Thyroid gland (tissue), 4 donors: ENCODE measurements at regions not wholly inside any gene's neighbourhood (a gene's known extent, or its start where the extent isn't known, plus 50 kb on each side); places are given as distances from the start of the nearest gene placed in this dataset.

Experiments
- DNase-seq, 2 donors: peaks; one replicate each; pipeline ENCODE4 v3.0.0-alpha.2; 2019
- H3K27ac ChIP-seq, 3 donors: fragments of 200-600 bp; sonication (generic); 1 replicate in 2 of 3; 2 replicates in 1 of 3; pipeline ENCODE4 v1.5.1; 2016 to 2019; ENCODE audit warnings: mild to moderate bottlenecking in 1 of 3, moderate library complexity in 1 of 3
- H3K27me3 ChIP-seq: fragments of 200-600 bp; sonication (generic); one replicate; pipeline ENCODE4 v1.5.1; 2019
- H3K36me3 ChIP-seq, 2 donors: fragments of 200-600 bp; sonication (generic); one replicate each; pipeline ENCODE4 v1.5.1; 2016 to 2019
- H3K4me1 ChIP-seq, 2 donors: fragments of 200-600 bp; sonication (generic); one replicate each; pipeline ENCODE4 v1.5.1; 2017 to 2019
- H3K4me3 ChIP-seq, 3 donors: fragments of 200-600 bp; sonication (generic); replicated peaks in 1 of 3; 1 replicate in 2 of 3; 2 replicates in 1 of 3; pipeline ENCODE4 v1.5.1; 2016; ENCODE audit warnings: mild to moderate bottlenecking in 1 of 3
- H3K9me3 ChIP-seq: fragments of 200-600 bp; sonication (generic); one replicate; pipeline ENCODE4 v1.5.1; 2017
- POLR2A ChIP-seq, 2 donors: fragments of 450-650 bp; IDR thresholded peaks; one replicate each; pipeline ENCODE4 v1.6.1; 2017; ENCODE audit warnings: antibody characterized with exemption in 2 of 2, mild to moderate bottlenecking in 2 of 2, moderate library complexity in 1 of 2
- WGBS, 2 donors: methylation state at CpG; one replicate each; pipeline ENCODE4 v1.1.5; 2017; 5-methylcytosine and 5-hydroxymethylcytosine counted together
- intact Hi-C: fragments of 100-400 bp; cut with DNase I; formaldehyde crosslinking; loops from one replicate; pipeline ENCODE4 v1.15.1; 2023
- TF ChIP-seq, protein P1 (sequence below), 6 experiments: fragments of 200-600 bp in 3 of 6; fragments of 450-650 bp in 3 of 6; sonication (generic) in 3 of 6; IDR thresholded peaks; one replicate each; pipeline ENCODE4 v1.5.1; 2016 to 2019; ENCODE audit warnings: antibody characterized with exemption in 6 of 6, mild to moderate bottlenecking in 2 of 6, inconsistent platforms in 1 of 6, moderate library complexity in 1 of 6

- no peak for DNase-seq
- intact Hi-C loops, result no loop called here
- Histone ChIP-seq H3K4me3 (no peak overlapping the region), H3K27ac (no peak overlapping the region), H3K9me3 (no peaks in the 10 kb centered on the region), H3K36me3 (no peaks in the 10 kb centered on the region), H3K4me1 (no peaks in the 10 kb centered on the region), H3K27me3 (no peaks in the 10 kb centered on the region)
- TF ChIP-seq POLR2A (IDR thresholded peaks at IDR 0.05), result no peak
- TF ChIP-seq, protein P1, sequence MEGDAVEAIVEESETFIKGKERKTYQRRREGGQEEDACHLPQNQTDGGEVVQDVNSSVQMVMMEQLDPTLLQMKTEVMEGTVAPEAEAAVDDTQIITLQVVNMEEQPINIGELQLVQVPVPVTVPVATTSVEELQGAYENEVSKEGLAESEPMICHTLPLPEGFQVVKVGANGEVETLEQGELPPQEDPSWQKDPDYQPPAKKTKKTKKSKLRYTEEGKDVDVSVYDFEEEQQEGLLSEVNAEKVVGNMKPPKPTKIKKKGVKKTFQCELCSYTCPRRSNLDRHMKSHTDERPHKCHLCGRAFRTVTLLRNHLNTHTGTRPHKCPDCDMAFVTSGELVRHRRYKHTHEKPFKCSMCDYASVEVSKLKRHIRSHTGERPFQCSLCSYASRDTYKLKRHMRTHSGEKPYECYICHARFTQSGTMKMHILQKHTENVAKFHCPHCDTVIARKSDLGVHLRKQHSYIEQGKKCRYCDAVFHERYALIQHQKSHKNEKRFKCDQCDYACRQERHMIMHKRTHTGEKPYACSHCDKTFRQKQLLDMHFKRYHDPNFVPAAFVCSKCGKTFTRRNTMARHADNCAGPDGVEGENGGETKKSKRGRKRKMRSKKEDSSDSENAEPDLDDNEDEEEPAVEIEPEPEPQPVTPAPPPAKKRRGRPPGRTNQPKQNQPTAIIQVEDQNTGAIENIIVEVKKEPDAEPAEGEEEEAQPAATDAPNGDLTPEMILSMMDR (IDR thresholded peaks at IDR 0.05), result no peak
- WGBS, 2 donors, result 70 to 78% methylated on average over 3 of the region's 3 CpGs
These were observed 85.3 kb upstream of the CFAP20DC start for GRCh38 chr3:59135096-59135495.

DNA sequence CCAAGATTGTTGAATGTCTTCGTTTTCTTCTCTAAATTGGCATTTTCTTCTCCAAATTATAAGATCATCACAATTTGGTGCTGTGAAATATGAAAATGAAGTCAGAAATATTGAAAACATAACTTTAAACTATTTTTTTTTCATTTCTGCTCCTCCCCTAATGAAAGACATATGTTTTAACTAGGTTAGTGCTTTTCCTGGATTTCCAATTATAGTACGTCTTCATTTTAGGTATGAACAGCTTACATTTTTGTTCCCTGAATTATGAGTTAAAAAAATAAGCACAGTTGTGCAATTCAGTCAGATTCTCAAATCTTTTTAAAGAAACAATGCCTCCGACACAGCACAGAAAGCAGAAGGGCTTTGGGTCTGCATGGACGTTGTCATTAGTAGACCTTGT, 83.5 kb upstream of the CFAP20DC start:
- intact Hi-C loops, result no loop called here
- Histone ChIP-seq H3K27me3 (no peaks in the 10 kb centered on the region), H3K27ac (no peak overlapping the region), H3K9me3 (no peaks in the 10 kb centered on the region), H3K4me1 (no peaks in the 10 kb centered on the region), H3K4me3 (no peak overlapping the region), H3K36me3 (no peaks in the 10 kb centered on the region)
- TF ChIP-seq, protein P1 (IDR thresholded peaks at IDR 0.05), result no peak
- TF ChIP-seq POLR2A (IDR thresholded peaks at IDR 0.05), result no peak
- no peak for DNase-seq
- 79 to 81% methylated on average over 4 of the region's 4 CpGs for WGBS, 2 donors

GRCh38 chr3:59131016-59131766, 81.4 kb upstream of the CFAP20DC start:
- Histone ChIP-seq H3K36me3 (no peaks in the 10 kb centered on the region), H3K9me3 (no peaks in the 10 kb centered on the region), H3K4me3 (no peak overlapping the region), H3K27ac (no peak overlapping the region), H3K4me1 (no peaks in the 10 kb centered on the region), H3K27me3 (no peaks in the 10 kb centered on the region)
- intact Hi-C loops, result no loop called here
- DNase-seq, result no peak
- TF ChIP-seq POLR2A (IDR thresholded peaks at IDR 0.05), result no peak
- TF ChIP-seq, protein P1 (IDR thresholded peaks at IDR 0.05), result no peak
- WGBS, 2 donors, result 75 to 78% methylated on average over 3 of the region's 3 CpGs

DNA sequence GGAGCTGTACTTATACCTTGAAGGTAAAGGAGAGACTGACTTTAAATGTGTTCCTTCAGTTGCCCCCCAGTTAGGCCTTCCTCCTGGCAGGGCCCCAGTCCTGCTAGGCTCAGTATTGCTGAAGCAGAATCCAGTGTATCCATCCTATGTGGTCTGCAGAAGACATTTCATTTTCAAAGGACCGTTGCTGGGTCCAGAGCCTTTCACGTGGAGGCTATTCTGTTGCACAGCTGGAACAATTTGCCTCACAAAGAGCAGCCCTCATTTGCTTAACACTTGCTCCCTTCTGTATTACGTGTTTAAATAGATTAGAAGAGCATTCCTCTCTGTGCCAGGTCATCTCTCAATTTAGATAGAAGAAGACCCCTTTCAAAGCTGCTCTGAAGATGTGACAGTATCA, 78.9 kb upstream of the CFAP20DC start:
- TF ChIP-seq, protein P1 (IDR thresholded peaks at IDR 0.05), result no peak
- TF ChIP-seq POLR2A (IDR thresholded peaks at IDR 0.05), result no peak
- Histone ChIP-seq H3K4me1 (no peaks in the 10 kb centered on the region), H3K36me3 (no peaks in the 10 kb centered on the region), H3K4me3 (no peak overlapping the region), H3K27me3 (no peaks in the 10 kb centered on the region), H3K9me3 (no peaks in the 10 kb centered on the region), H3K27ac (no peak overlapping the region)
- no peak for DNase-seq
- intact Hi-C loops, result no loop called here
- 66 to 80% methylated on average over 3 of the region's 3 CpGs for WGBS, 2 donors

DNA sequence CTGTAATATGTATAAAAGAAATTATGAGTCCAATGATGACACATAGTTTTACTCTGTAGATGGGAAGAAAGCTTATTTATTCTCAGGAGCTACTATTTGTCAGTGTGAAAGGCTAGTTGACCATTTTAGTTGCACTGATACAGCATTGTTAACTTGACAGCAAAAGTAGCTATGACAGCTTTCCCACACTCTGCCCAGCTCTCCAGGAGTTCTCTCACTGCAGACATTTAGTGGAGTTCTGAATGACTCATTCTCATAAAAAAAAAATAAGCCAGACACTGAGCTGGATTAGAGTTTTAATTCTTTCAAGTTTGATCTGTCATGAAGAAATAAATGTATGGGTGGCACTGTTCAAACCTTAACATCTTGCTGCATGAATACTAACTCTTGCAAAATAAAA, 77.2 kb upstream of the CFAP20DC start:
- Histone ChIP-seq H3K27me3 (no peaks in the 10 kb centered on the region), H3K9me3 (no peaks in the 10 kb centered on the region), H3K36me3 (no peaks in the 10 kb centered on the region), H3K4me3 (no peak overlapping the region), H3K4me1 (no peaks in the 10 kb centered on the region), H3K27ac (no peak overlapping the region)
- TF ChIP-seq POLR2A (IDR thresholded peaks at IDR 0.05), result no peak
- TF ChIP-seq, protein P1 (IDR thresholded peaks at IDR 0.05), result no peak
- no peak for DNase-seq
- intact Hi-C loops, result no loop called here
